HAP-1 (cell line): ENCODE measurements at regions not wholly inside any gene's neighbourhood (a gene's known extent, or its start where the extent isn't known, plus 50 kb on each side); places are given as distances from the start of the nearest gene placed in this dataset.
"Not testable (repeated sequence)": the region's sequence is repeated elsewhere in the genome, so short reads cannot be mapped to it uniquely, and the experiment has no call there.

Experiments
- DNase-seq, 2 experiments: peaks; one replicate each; pipeline ENCODE4 v3.0.0-alpha.2; 2016 to 2020; ENCODE audit warnings: low spot score in 2 of 2
- H3K27me3 ChIP-seq: fragments of 250-450 bp; sonication (Bioruptor Pico); 2 replicates; pipeline ENCODE4 v1.5.1; 2020; ENCODE audit warnings: low read depth, mild to moderate bottlenecking, moderate library complexity
- H3K36me3 ChIP-seq: fragments of 250-450 bp; sonication (Bioruptor Pico); replicated peaks from 2 replicates; pipeline ENCODE4 v1.5.1; 2020; ENCODE audit warnings: mild to moderate bottlenecking
- H3K4me1 ChIP-seq: fragments of 250-450 bp; sonication (Bioruptor Pico); 2 replicates; pipeline ENCODE4 v1.5.1; 2020; ENCODE audit warnings: mild to moderate bottlenecking
- H3K4me3 ChIP-seq: fragments of 250-450 bp; sonication (Bioruptor Pico); 2 replicates; pipeline ENCODE4 v1.5.1; 2020; ENCODE audit warnings: mild to moderate bottlenecking, moderate library complexity
- H3K9me3 ChIP-seq: fragments of 250-450 bp; sonication (Bioruptor Pico); 2 replicates; pipeline ENCODE4 v1.5.1; 2020; ENCODE audit warnings: mild to moderate bottlenecking, moderate library complexity
- in situ Hi-C: fragments of 300-500 bp; cut with MboI; formaldehyde crosslinking; loops from 3 replicates; pipeline ENCODE4 v1.14.3; 2020; ENCODE audit warnings: low sequenced_read_pairs, inconsistent platforms, mixed read lengths

GRCh38 chr2:180258041-180258537, 251.0 kb upstream of the CWC22 start:
- DNase-seq, result no peak
- Histone ChIP-seq H3K4me1 (peaks cover 10% of the 10 kb centered on the region), H3K27me3 (no peaks in the 10 kb centered on the region), H3K36me3 (no peaks in the 10 kb centered on the region), H3K9me3 (no peaks in the 10 kb centered on the region), H3K4me3 (no peak overlapping the region)
- in situ Hi-C loops, result no loop called here

- in situ Hi-C loops, result no loop called here
- peaks cover 10% of the 10 kb centered on the region for H3K4me1 ChIP-seq
- no peak for DNase-seq
These were observed 250.2 kb upstream of the CWC22 start for GRCh38 chr2:180257247-180257646.

GRCh38 chr2:180255981-180256380, 248.9 kb upstream of the CWC22 start:
- in situ Hi-C loops, result no loop called here
- Histone ChIP-seq H3K4me1 (peaks cover 8% of the 10 kb centered on the region), H3K4me3 (no peak overlapping the region), H3K27me3 (no peaks in the 10 kb centered on the region), H3K36me3 (no peaks in the 10 kb centered on the region), H3K9me3 (no peaks in the 10 kb centered on the region)
- no peak for DNase-seq

More at GRCh38 chr2:180257247-180257646, 250.2 kb upstream of the CWC22 start:
- Histone ChIP-seq H3K9me3 (no peaks in the 10 kb centered on the region), H3K4me3 (no peak overlapping the region), H3K36me3 (no peaks in the 10 kb centered on the region), H3K27me3 (no peaks in the 10 kb centered on the region)

- Histone ChIP-seq H3K4me1 (peaks cover 4% of the 10 kb centered on the region), H3K27me3 (no peaks in the 10 kb centered on the region), H3K36me3 (no peaks in the 10 kb centered on the region), H3K4me3 (no peak overlapping the region), H3K9me3 (no peaks in the 10 kb centered on the region)
- in situ Hi-C loops, result no loop called here
- no peak for DNase-seq
These were observed 247.8 kb upstream of the CWC22 start for GRCh38 chr2:180254872-180255271.

- no peak overlapping the region for H3K4me3 ChIP-seq
- H3K27me3 ChIP-seq, result no peaks in the 10 kb centered on the region
- DNase-seq, result no peak
- peaks cover 2% of the 10 kb centered on the region for H3K9me3 ChIP-seq
- in situ Hi-C loops, result no loop called here
- H3K36me3 ChIP-seq, result no peaks in the 10 kb centered on the region
- H3K4me1 ChIP-seq, result no peaks in the 10 kb centered on the region; the same call in 1 of the 2 replicates
These were observed 240.6 kb upstream of the CWC22 start for GRCh38 chr2:180247658-180248057.

GRCh38 chr2:180246268-180246667, 239.2 kb upstream of the CWC22 start:
- no peaks in the 10 kb centered on the region for H3K36me3 ChIP-seq
- no peaks in the 10 kb centered on the region for H3K27me3 ChIP-seq
- H3K9me3 ChIP-seq, result peaks cover 2% of the 10 kb centered on the region
- in situ Hi-C loops, result no loop called here
- no peak overlapping the region for H3K4me3 ChIP-seq
- DNase-seq, result no peak
- no peaks in the 10 kb centered on the region; the same call in 1 of the 2 replicates for H3K4me1 ChIP-seq

- in situ Hi-C loops, result no loop called here
- Histone ChIP-seq H3K9me3 (peaks cover 2% of the 10 kb centered on the region), H3K4me1 (peaks cover 7% of the 10 kb centered on the region), H3K27me3 (no peaks in the 10 kb centered on the region), H3K4me3 (no peak overlapping the region), H3K36me3 (no peaks in the 10 kb centered on the region)
- peak in 1 of 2 experiments; percentile 43 for DNase-seq
These were observed 233.7 kb upstream of the CWC22 start for GRCh38 chr2:180240774-180241173.

GRCh38 chr2:180238729-180239128, 231.6 kb upstream of the CWC22 start:
- Histone ChIP-seq H3K27me3 (no peaks in the 10 kb centered on the region), H3K4me1 (peaks cover 7% of the 10 kb centered on the region), H3K4me3 (no peak overlapping the region), H3K9me3 (peaks cover 2% of the 10 kb centered on the region), H3K36me3 (no peaks in the 10 kb centered on the region)
- in situ Hi-C loops, result no loop called here
- DNase-seq, result no peak

GRCh38 chr2:180236061-180236460, 229.0 kb upstream of the CWC22 start:
- DNase-seq, in situ Hi-C loops, H3K9me3 ChIP-seq, H3K36me3 ChIP-seq, H3K4me1 ChIP-seq, H3K4me3 ChIP-seq, H3K27me3 ChIP-seq: not testable (repeated sequence)

- H3K27me3 ChIP-seq, in situ Hi-C loops, H3K9me3 ChIP-seq, H3K36me3 ChIP-seq, H3K4me3 ChIP-seq, DNase-seq, H3K4me1 ChIP-seq: not testable (repeated sequence)
These were observed 228.4 kb upstream of the CWC22 start for GRCh38 chr2:180235506-180235905.

GRCh38 chr2:180234991-180235390, 227.9 kb upstream of the CWC22 start:
- H3K27me3 ChIP-seq, H3K9me3 ChIP-seq, H3K36me3 ChIP-seq, DNase-seq, in situ Hi-C loops, H3K4me1 ChIP-seq, H3K4me3 ChIP-seq: not testable (repeated sequence)

- in situ Hi-C loops, result no loop called here
- Histone ChIP-seq H3K27me3 (no peaks in the 10 kb centered on the region), H3K4me3 (no peak overlapping the region), H3K9me3 (no peaks in the 10 kb centered on the region; the same call in 1 of the 2 replicates), H3K4me1 (peaks cover 7% of the 10 kb centered on the region), H3K36me3 (no peaks in the 10 kb centered on the region; the same call in none of the 2 replicates)
- DNase-seq, result no peak
These were observed 223.9 kb upstream of the CWC22 start for GRCh38 chr2:180231015-180231414.

GRCh38 chr2:180227461-180227860, 220.4 kb upstream of the CWC22 start:
- H3K27me3 ChIP-seq, result no peaks in the 10 kb centered on the region
- H3K36me3 ChIP-seq, result no peaks in the 10 kb centered on the region; the same call in none of the 2 replicates
- in situ Hi-C loops, result no loop called here
- DNase-seq, result no peak
- H3K4me1 ChIP-seq, result peaks cover 7% of the 10 kb centered on the region
- peaks cover 2% of the 10 kb centered on the region; the same call in 1 of the 2 replicates for H3K9me3 ChIP-seq
- no peak overlapping the region for H3K4me3 ChIP-seq

- Histone ChIP-seq H3K27me3 (no peaks in the 10 kb centered on the region), H3K4me1 (peaks cover 7% of the 10 kb centered on the region), H3K9me3 (peaks cover 2% of the 10 kb centered on the region; the same call in 1 of the 2 replicates), H3K4me3 (no peak overlapping the region), H3K36me3 (no peaks in the 10 kb centered on the region; the same call in none of the 2 replicates)
- in situ Hi-C loops, result no loop called here
- DNase-seq, result no peak
These were observed 218.0 kb upstream of the CWC22 start for GRCh38 chr2:180225118-180225517.

- H3K9me3 ChIP-seq, result peaks cover 6% of the 10 kb centered on the region
- no peaks in the 10 kb centered on the region for H3K4me1 ChIP-seq
- H3K27me3 ChIP-seq, result no peaks in the 10 kb centered on the region
- in situ Hi-C loops, result no loop called here
- H3K36me3 ChIP-seq, result no peaks in the 10 kb centered on the region; the same call in none of the 2 replicates
- H3K4me3 ChIP-seq, result no peak overlapping the region
- no peak for DNase-seq
These were observed 215.5 kb upstream of the CWC22 start for GRCh38 chr2:180222644-180223043.
